ENCODE measurements at regions not wholly inside any gene's neighbourhood (a gene's known extent, or its start where the extent isn't known, plus 50 kb on each side); places are given as distances from the start of the nearest gene placed in this dataset.

DNA sequence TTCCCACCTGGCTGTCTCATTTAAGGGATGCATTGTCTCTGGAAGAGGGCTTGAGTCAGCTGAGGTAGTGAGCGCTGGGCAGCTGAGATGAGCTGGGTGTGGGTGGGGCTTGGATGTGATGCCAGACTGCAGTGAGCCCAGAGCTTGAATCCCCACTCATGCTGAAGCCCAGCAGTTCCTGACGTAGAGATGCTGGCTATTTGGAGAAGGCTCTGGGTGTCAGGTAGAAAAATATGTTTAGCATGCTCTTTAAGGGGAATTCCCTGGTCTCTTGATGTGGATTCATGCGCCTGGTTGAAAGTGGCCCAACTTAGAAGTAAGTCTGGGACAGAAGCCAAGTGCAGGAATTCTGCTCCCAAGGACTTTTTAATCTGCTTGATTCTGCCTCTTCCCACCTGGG, 241.5 kb upstream of the IGFBP3 start:
- no peaks in the 10 kb centered on the region for H3K36me3 ChIP-seq (ENCODE audit: low read depth, missing control alignments)
- no peaks in the 10 kb centered on the region for H3K27me3 ChIP-seq
- H3K27ac ChIP-seq: no peak overlapping the region
- 55 to 66% methylated on average over 3 of the region's 3 CpGs for WGBS, 2 donors
- no peak for DNase-seq
- H3K4me3 ChIP-seq: no peak overlapping the region
- intact Hi-C loops (cut with DNase I; ENCODE audit: low total_unique reads): no loop called here
- no peaks in the 10 kb centered on the region for H3K4me1 ChIP-seq
- TF ChIP-seq CTCF (IDR thresholded peaks at IDR 0.05): no peak
- H3K9me3 ChIP-seq: no peaks in the 10 kb centered on the region

GRCh38 chr7:46160861-46161260, 239.8 kb upstream of the IGFBP3 start:
- intact Hi-C loops (cut with DNase I; ENCODE audit: low total_unique reads): no loop called here
- Histone ChIP-seq H3K36me3 (ENCODE audit: low read depth, missing control alignments) (no peaks in the 10 kb centered on the region), H3K27me3 (no peaks in the 10 kb centered on the region), H3K27ac (no peak overlapping the region), H3K4me3 (no peak overlapping the region), H3K4me1 (no peaks in the 10 kb centered on the region), H3K9me3 (no peaks in the 10 kb centered on the region)
- TF ChIP-seq POLR2A (IDR thresholded peaks at IDR 0.05): no peak
- TF ChIP-seq CTCF (IDR thresholded peaks at IDR 0.05): no peak
- WGBS, 2 donors: 94 to 96% methylated on average over 7 of the region's 7 CpGs
- no peak for DNase-seq

- no peak overlapping the region for H3K27ac ChIP-seq
- no peak for TF ChIP-seq CTCF (IDR thresholded peaks at IDR 0.05)
- no peaks in the 10 kb centered on the region for H3K4me1 ChIP-seq
- no peaks in the 10 kb centered on the region for H3K27me3 ChIP-seq
- intact Hi-C loops (cut with DNase I; ENCODE audit: low total_unique reads): no loop called here
- H3K4me3 ChIP-seq: no peak overlapping the region
- 94 to 96% methylated on average over 4 of the region's 4 CpGs for WGBS, 2 donors
- no peaks in the 10 kb centered on the region for H3K36me3 ChIP-seq (ENCODE audit: low read depth, missing control alignments)
- no peak for DNase-seq
- H3K9me3 ChIP-seq: no peaks in the 10 kb centered on the region
Observed at GRCh38 chr7:46157931-46158330, 236.9 kb upstream of the IGFBP3 start.

DNA sequence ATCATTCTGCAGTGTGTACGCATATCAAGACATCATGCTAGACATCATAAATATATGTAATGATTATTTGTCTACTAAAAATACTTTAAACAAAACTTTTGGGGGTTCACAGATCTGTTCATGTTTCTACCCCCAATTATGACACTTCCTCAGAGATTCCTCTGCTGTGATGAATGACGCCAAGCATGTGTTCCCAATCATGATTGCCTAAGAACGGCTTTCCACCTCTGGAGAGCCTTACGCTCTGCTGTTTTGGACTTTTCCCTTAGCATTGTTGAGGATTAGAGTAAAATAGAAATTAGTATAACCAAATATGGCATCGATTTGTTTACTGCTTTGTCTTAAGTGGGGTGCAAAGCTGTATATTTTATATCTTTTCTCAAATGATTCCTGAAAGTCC, 236.3 kb upstream of the IGFBP3 start:
- Histone ChIP-seq H3K9me3 (no peaks in the 10 kb centered on the region), H3K27me3 (no peaks in the 10 kb centered on the region), H3K36me3 (ENCODE audit: low read depth, missing control alignments) (no peaks in the 10 kb centered on the region), H3K27ac (no peak overlapping the region), H3K4me3 (no peak overlapping the region), H3K4me1 (no peaks in the 10 kb centered on the region)
- 92 to 97% methylated on average over 5 of the region's 5 CpGs for WGBS, 2 donors
- intact Hi-C loops (cut with DNase I; ENCODE audit: low total_unique reads): no loop called here
- TF ChIP-seq POLR2A (IDR thresholded peaks at IDR 0.05) (no peak), CTCF (IDR thresholded peaks at IDR 0.05) (no peak)
- DNase-seq: no peak

GRCh38 chr7:46156853-46157252, 235.8 kb upstream of the IGFBP3 start:
- no peaks in the 10 kb centered on the region for H3K36me3 ChIP-seq (ENCODE audit: low read depth, missing control alignments)
- no peaks in the 10 kb centered on the region for H3K4me1 ChIP-seq
- no peaks in the 10 kb centered on the region for H3K9me3 ChIP-seq
- intact Hi-C loops (cut with DNase I; ENCODE audit: low total_unique reads): no loop called here
- H3K4me3 ChIP-seq: no peak overlapping the region
- no peak overlapping the region for H3K27ac ChIP-seq
- DNase-seq: no peak
- no peak for TF ChIP-seq CTCF (IDR thresholded peaks at IDR 0.05)
- no peak for TF ChIP-seq POLR2A (IDR thresholded peaks at IDR 0.05)
- no peaks in the 10 kb centered on the region for H3K27me3 ChIP-seq
- 60 to 93% methylated on average over 2 of the region's 2 CpGs for WGBS, 2 donors
